Left forelimb (tissue), 1 donor: ENCODE measurements at regions not wholly inside any gene's neighbourhood (a gene's known extent, or its start where the extent isn't known, plus 50 kb on each side); places are given as distances from the start of the nearest gene placed in this dataset.

Source experiments
- DNase-seq: peaks from one replicate; pipeline ENCODE4 v3.0.0-alpha.2; 2018; ENCODE audit warnings: low spot score

- DNase-seq, result no peak
Measured at GRCh38 chr2:160871953-160872352, 288.3 kb upstream of the TANK start.

- no peak for DNase-seq
Measured at GRCh38 chr2:160876029-160876428, 284.2 kb upstream of the TANK start.

GRCh38 chr2:160876765-160877164 lies 283.5 kb upstream of the TANK start:
- DNase-seq, result no peak

GRCh38 chr2:160878618-160879017 lies 281.6 kb upstream of the TANK start:
- DNase-seq, result no peak

GRCh38 chr2:160882906-160883305 lies 277.3 kb upstream of the TANK start:
- no peak for DNase-seq

- no peak for DNase-seq
Measured at GRCh38 chr2:160884056-160884455, 276.2 kb upstream of the TANK start.

- DNase-seq, result no peak
Measured at GRCh38 chr2:160889439-160890170, 270.6 kb upstream of the TANK start.

- no peak for DNase-seq
Measured at GRCh38 chr2:160890667-160891352, 269.4 kb upstream of the TANK start.

GRCh38 chr2:160891353-160891740 lies 268.9 kb upstream of the TANK start:
- no peak for DNase-seq

- DNase-seq, result no peak
Measured at GRCh38 chr2:160892204-160892603, 268.0 kb upstream of the TANK start.

- DNase-seq, result no peak
Measured at GRCh38 chr2:160893581-160893980, 266.6 kb upstream of the TANK start.

GRCh38 chr2:160898581-160899307 lies 261.5 kb upstream of the TANK start:
- DNase-seq, result no peak

- DNase-seq, result no peak
Measured at GRCh38 chr2:160901613-160902012, 258.6 kb upstream of the TANK start.

- DNase-seq, result no peak
Measured at GRCh38 chr2:160905862-160906261, 254.4 kb upstream of the TANK start.

GRCh38 chr2:160906878-160907277 lies 253.3 kb upstream of the TANK start:
- DNase-seq, result no peak

GRCh38 chr2:160907738-160908137 lies 252.5 kb upstream of the TANK start:
- no peak for DNase-seq

- DNase-seq, result no peak
Measured at GRCh38 chr2:160908157-160908556, 252.1 kb upstream of the TANK start.

GRCh38 chr2:160909781-160910242 lies 250.4 kb upstream of the TANK start:
- DNase-seq, result no peak

- no peak for DNase-seq
Measured at GRCh38 chr2:160910681-160911080, 249.5 kb upstream of the TANK start.

GRCh38 chr2:160911258-160911657 lies 249.0 kb upstream of the TANK start:
- no peak for DNase-seq

GRCh38 chr2:160912276-160912675 lies 248.0 kb upstream of the TANK start:
- DNase-seq, result no peak

GRCh38 chr2:160913323-160913722 lies 246.9 kb upstream of the TANK start:
- no peak for DNase-seq

GRCh38 chr2:160914217-160914616 lies 246.0 kb upstream of the TANK start:
- no peak for DNase-seq
